H9 (cell line): ENCODE measurements at regions not wholly inside any gene's neighbourhood (a gene's known extent, or its start where the extent isn't known, plus 50 kb on each side); places are given as distances from the start of the nearest gene placed in this dataset.

Source experiments
- DNase-seq: peaks from one replicate; pipeline ENCODE4 v3.0.0-alpha.2; 2017
- H2AFZ ChIP-seq: one replicate; pipeline ENCODE4 v1.6.1; 2013; ENCODE audit warnings: mild to moderate bottlenecking, low read length, control low read depth, moderate library complexity
- H2AK5ac ChIP-seq: 2 replicates; pipeline ENCODE4 v1.6.1; 2013; ENCODE audit warnings: low read length, control low read depth, mixed read lengths; ENCODE audit not compliant: insufficient read length
- H2BK120ac ChIP-seq: one replicate; pipeline ENCODE4 v1.6.1; 2013; ENCODE audit warnings: low read depth, mild to moderate bottlenecking, low read length, control low read depth, inconsistent platforms; ENCODE audit not compliant: poor library complexity, severe bottlenecking
- H2BK12ac ChIP-seq: 2 replicates; pipeline ENCODE4 v1.6.1; 2013; ENCODE audit warnings: low read length, control low read depth, mixed read lengths, low read depth; ENCODE audit not compliant: insufficient read length
- H2BK15ac ChIP-seq: 2 replicates; pipeline ENCODE4 v1.6.1; 2013; ENCODE audit warnings: low read depth, low read length, control low read depth
- H2BK20ac ChIP-seq: one replicate; pipeline ENCODE4 v1.6.1; 2013; ENCODE audit warnings: low read depth, mild to moderate bottlenecking, low read length, control low read depth, inconsistent platforms; ENCODE audit not compliant: poor library complexity, severe bottlenecking
- H2BK5ac ChIP-seq: 2 replicates; pipeline ENCODE4 v1.6.1; 2013; ENCODE audit warnings: low read length, control low read depth, mixed read lengths; ENCODE audit not compliant: insufficient read length
- H3K14ac ChIP-seq: 2 replicates; pipeline ENCODE4 v1.6.1; 2013; ENCODE audit warnings: low read length, control low read depth; ENCODE audit not compliant: insufficient read depth
- H3K18ac ChIP-seq: 2 replicates; pipeline ENCODE4 v1.6.1; 2013; ENCODE audit warnings: low read depth, mild to moderate bottlenecking, mixed read lengths, low read length, control low read depth; ENCODE audit not compliant: insufficient read length
- H3K23ac ChIP-seq: 2 replicates; pipeline ENCODE4 v1.6.1; 2013; ENCODE audit warnings: low read length, control low read depth, mixed read lengths, low read depth; ENCODE audit not compliant: insufficient read length
- H3K23me2 ChIP-seq: 2 replicates; pipeline ENCODE4 v1.6.1; 2013; ENCODE audit warnings: low read depth, mild to moderate bottlenecking, mixed read lengths, low read length, control low read depth; ENCODE audit not compliant: insufficient read length, poor library complexity, severe bottlenecking
- H3K27ac ChIP-seq: 2 replicates; pipeline ENCODE4 v1.5.1; 2013; ENCODE audit warnings: low read length, control low read depth, mixed read lengths, low read depth; ENCODE audit not compliant: insufficient read length
- H3K27me3 ChIP-seq: 2 replicates; pipeline ENCODE4 v1.6.1; 2013; ENCODE audit warnings: low read length, control low read depth, inconsistent platforms; ENCODE audit not compliant: insufficient read depth
- H3K4ac ChIP-seq: 2 replicates; pipeline ENCODE4 v1.6.1; 2013; ENCODE audit warnings: low read depth, mild to moderate bottlenecking, control low read depth, inconsistent platforms, low read length, moderate library complexity
- H3K4me1 ChIP-seq: 2 replicates; pipeline ENCODE4 v1.6.1; 2013; ENCODE audit warnings: low read length, control low read depth, inconsistent platforms; ENCODE audit not compliant: insufficient read depth
- H3K4me2 ChIP-seq: 2 replicates; pipeline ENCODE4 v1.6.1; 2013; ENCODE audit warnings: low read length, control low read depth, mixed read lengths; ENCODE audit not compliant: insufficient read length, insufficient read depth
- H3K56ac ChIP-seq: 2 replicates; pipeline ENCODE4 v1.6.1; 2013; ENCODE audit warnings: low read depth, mild to moderate bottlenecking, mixed read lengths, low read length, control low read depth; ENCODE audit not compliant: insufficient read length
- H3K79me1 ChIP-seq: 2 replicates; pipeline ENCODE4 v1.6.1; 2013; ENCODE audit warnings: low read depth, mild to moderate bottlenecking, moderate library complexity, low read length, control low read depth, inconsistent platforms; ENCODE audit not compliant: insufficient read depth, poor library complexity, severe bottlenecking
- H3K79me2 ChIP-seq: 2 replicates; pipeline ENCODE4 v1.6.1; 2013; ENCODE audit warnings: low read length, control low read depth, inconsistent platforms; ENCODE audit not compliant: insufficient read depth
- H3K9ac ChIP-seq: 2 replicates; pipeline ENCODE4 v1.6.1; 2013; ENCODE audit warnings: low read length, control low read depth, mixed read lengths; ENCODE audit not compliant: insufficient read length; ENCODE audit errors: extremely low read depth
- H3K9me3 ChIP-seq: one replicate; pipeline ENCODE4 v1.6.1; 2013; ENCODE audit warnings: low read depth, low read length, inconsistent platforms; ENCODE audit not compliant: control insufficient read depth
- H3T11ph ChIP-seq: one replicate; pipeline ENCODE4 v1.6.1; 2013; ENCODE audit warnings: mild to moderate bottlenecking, low read length, control low read depth, inconsistent platforms
- H4K20me1 ChIP-seq: one replicate; pipeline ENCODE4 v1.6.1; 2013; ENCODE audit not compliant: control insufficient read depth, insufficient read length, insufficient read depth
- H4K5ac ChIP-seq: 2 replicates; pipeline ENCODE4 v1.6.1; 2013; ENCODE audit warnings: low read depth, mild to moderate bottlenecking, mixed read lengths, low read length, control low read depth; ENCODE audit not compliant: insufficient read length
- H4K8ac ChIP-seq: replicated peaks from 2 replicates; pipeline ENCODE4 v1.6.1; 2013; ENCODE audit warnings: low read length, control low read depth, mixed read lengths, low read depth; ENCODE audit not compliant: insufficient read length
- H4K91ac ChIP-seq: 2 replicates; pipeline ENCODE4 v1.6.1; 2013; ENCODE audit warnings: low read depth, mild to moderate bottlenecking, moderate library complexity, mixed read lengths, low read length, control low read depth; ENCODE audit not compliant: insufficient read length
- H3K27ac Mint-ChIP-seq, 3 experiments: 2 replicates in 2 of 3; 3 replicates in 1 of 3; pipeline ENCODE4 v1.8.0; 2020 to 2021; ENCODE audit warnings: mixed read lengths in 3 of 3, mild to moderate bottlenecking in 1 of 3, moderate library complexity in 1 of 3
- H3K27me3 Mint-ChIP-seq: 2 replicates; pipeline ENCODE4 v1.8.0; 2021; ENCODE audit warnings: low read depth, mild to moderate bottlenecking, moderate library complexity, mixed read lengths
- H3K36me3 Mint-ChIP-seq, 3 experiments: 2 replicates in 2 of 3; 3 replicates in 1 of 3; pipeline ENCODE4 v1.8.0; 2020 to 2021; ENCODE audit warnings: low read depth in 3 of 3, mixed read lengths in 3 of 3; ENCODE audit not compliant: insufficient read depth in 1 of 3
- H3K4me1 Mint-ChIP-seq, 2 experiments: 2 replicates each; pipeline ENCODE4 v1.8.0; 2020; ENCODE audit warnings: mixed read lengths in 2 of 2
- H3K4me3 Mint-ChIP-seq, 2 experiments: 2 replicates in 1 of 2; 3 replicates in 1 of 2; pipeline ENCODE4 v1.8.0; 2020 to 2021; ENCODE audit warnings: mild to moderate bottlenecking in 2 of 2, mixed read lengths in 2 of 2, moderate library complexity in 1 of 2
- H3K9me3 Mint-ChIP-seq, 2 experiments: 2 replicates in 1 of 2; 3 replicates in 1 of 2; pipeline ENCODE4 v1.8.0; 2020; ENCODE audit warnings: mild to moderate bottlenecking in 2 of 2, mixed read lengths in 2 of 2, moderate library complexity in 1 of 2
- WGBS: extraction: QIAGEN DNeasy Blood & Tissue Kit; methylation state at CpG from one replicate; pipeline ENCODE4 v1.1.7; 2013; ENCODE audit warnings: missing lambda C conversion rate, low lambda C conversion rate, mixed read lengths; ENCODE audit not compliant: insufficient read length; ENCODE audit errors: extremely low coverage; 5-methylcytosine and 5-hydroxymethylcytosine counted together
- TF ChIP-seq, protein P1 (sequence below): fragments of 200-600 bp; sonication (generic); conservative IDR thresholded peaks from 3 replicates; pipeline ENCODE4 v1.8.0; 2021; ENCODE audit warnings: antibody characterized with exemption, mild to moderate bottlenecking

- WGBS = no CpG with 5 or more reads among the region's 14 CpGs
- peaks cover 0 to 6% of the 10 kb centered on the region in 2 experiments; a peak in 2 of 5 replicates for H3K9me3 Mint-ChIP-seq
Observed at GRCh38 chr18:78072375-78072774, 822.7 kb downstream of the GALR1 start.

More at GRCh38 chr18:78072375-78072774, 822.7 kb downstream of the GALR1 start:
- Histone ChIP-seq H4K91ac (no peak overlapping the region), H4K8ac (no peak overlapping the region), H2AFZ (no peak overlapping the region), H2BK12ac (no peak overlapping the region), H3K9ac (no peak overlapping the region), H3K79me2 (no peaks in the 10 kb centered on the region), H2AK5ac (no peak overlapping the region), H2BK120ac (no peak overlapping the region), H3K9me3 (no peaks in the 10 kb centered on the region), H3K4me1 (no peaks in the 10 kb centered on the region), H3K27me3 (no peaks in the 10 kb centered on the region), H3K4ac (no peak overlapping the region), H2BK20ac (no peak overlapping the region), H3K23me2 (no peaks in the 10 kb centered on the region), H3K4me2 (no peak overlapping the region), H4K5ac (no peak overlapping the region), H3K23ac (no peak overlapping the region), H2BK5ac (no peak overlapping the region), H3K56ac (no peak overlapping the region), H4K20me1 (no peaks in the 10 kb centered on the region), H3K27ac (no peak overlapping the region), H3K14ac (no peak overlapping the region), H3K18ac (no peak overlapping the region), H3T11ph (no peak overlapping the region), H2BK15ac (no peak overlapping the region), H3K79me1 (no peaks in the 10 kb centered on the region)
- TF ChIP-seq, protein P1, sequence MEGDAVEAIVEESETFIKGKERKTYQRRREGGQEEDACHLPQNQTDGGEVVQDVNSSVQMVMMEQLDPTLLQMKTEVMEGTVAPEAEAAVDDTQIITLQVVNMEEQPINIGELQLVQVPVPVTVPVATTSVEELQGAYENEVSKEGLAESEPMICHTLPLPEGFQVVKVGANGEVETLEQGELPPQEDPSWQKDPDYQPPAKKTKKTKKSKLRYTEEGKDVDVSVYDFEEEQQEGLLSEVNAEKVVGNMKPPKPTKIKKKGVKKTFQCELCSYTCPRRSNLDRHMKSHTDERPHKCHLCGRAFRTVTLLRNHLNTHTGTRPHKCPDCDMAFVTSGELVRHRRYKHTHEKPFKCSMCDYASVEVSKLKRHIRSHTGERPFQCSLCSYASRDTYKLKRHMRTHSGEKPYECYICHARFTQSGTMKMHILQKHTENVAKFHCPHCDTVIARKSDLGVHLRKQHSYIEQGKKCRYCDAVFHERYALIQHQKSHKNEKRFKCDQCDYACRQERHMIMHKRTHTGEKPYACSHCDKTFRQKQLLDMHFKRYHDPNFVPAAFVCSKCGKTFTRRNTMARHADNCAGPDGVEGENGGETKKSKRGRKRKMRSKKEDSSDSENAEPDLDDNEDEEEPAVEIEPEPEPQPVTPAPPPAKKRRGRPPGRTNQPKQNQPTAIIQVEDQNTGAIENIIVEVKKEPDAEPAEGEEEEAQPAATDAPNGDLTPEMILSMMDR = no peak
- Mint-ChIP-seq H3K27ac (no peak overlapping the region), H3K4me1 (peaks cover 22 to 24% of the 10 kb centered on the region in 2 experiments), H3K27me3 (no peaks in the 10 kb centered on the region), H3K4me3 (no peak overlapping the region), H3K36me3 (no peaks in the 10 kb centered on the region)
- DNase-seq = no peak
